D721Med (cell line): ENCODE measurements at regions not wholly inside any gene's neighbourhood (a gene's known extent, or its start where the extent isn't known, plus 50 kb on each side); places are given as distances from the start of the nearest gene placed in this dataset.

Experiments used
- DNase-seq: peaks from one replicate; pipeline ENCODE4 v3.0.0; 2011; ENCODE audit warnings: low spot score; ENCODE audit not compliant: insufficient read length
- FAIRE-seq: peaks from 2 replicates; lab custom pipeline; 2011; peaks lifted over from hg19 to GRCh38; lab: Jason Lieb, UNC
- CTCF ChIP-seq: IDR thresholded peaks from 2 replicates; pipeline ENCODE4 v1.5.1; 2012; ENCODE audit warnings: mild to moderate bottlenecking, control low read depth; ENCODE audit not compliant: insufficient read depth; ENCODE audit errors: missing control alignments

DNA sequence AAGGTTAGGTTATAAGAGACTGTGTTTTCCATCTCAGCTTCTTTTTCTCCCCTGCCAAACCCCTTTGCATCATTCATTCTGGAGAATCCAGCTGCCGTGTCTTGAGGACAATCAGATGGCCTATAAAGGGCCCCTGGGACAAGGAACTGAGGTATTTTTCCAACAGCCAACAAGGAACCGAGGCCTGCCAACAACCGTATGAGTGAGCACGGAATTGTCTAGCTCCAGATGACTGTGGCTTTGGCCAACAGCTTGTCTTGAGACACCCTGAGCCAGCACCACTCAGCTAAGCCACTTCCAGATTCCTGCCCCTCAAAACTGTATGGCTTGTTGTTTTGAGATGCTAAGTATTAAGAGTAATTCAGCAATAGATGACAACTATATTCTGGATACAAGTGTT, 433.7 kb upstream of the HSF2 start:
- FAIRE-seq, result no peak
- DNase-seq, result no peak
- TF ChIP-seq CTCF, result no peak

- FAIRE-seq (no peak), DNase-seq (no peak)
- TF ChIP-seq CTCF, result no peak
Measured at GRCh38 chr6:121967631-121968030, 431.8 kb upstream of the HSF2 start.

DNA sequence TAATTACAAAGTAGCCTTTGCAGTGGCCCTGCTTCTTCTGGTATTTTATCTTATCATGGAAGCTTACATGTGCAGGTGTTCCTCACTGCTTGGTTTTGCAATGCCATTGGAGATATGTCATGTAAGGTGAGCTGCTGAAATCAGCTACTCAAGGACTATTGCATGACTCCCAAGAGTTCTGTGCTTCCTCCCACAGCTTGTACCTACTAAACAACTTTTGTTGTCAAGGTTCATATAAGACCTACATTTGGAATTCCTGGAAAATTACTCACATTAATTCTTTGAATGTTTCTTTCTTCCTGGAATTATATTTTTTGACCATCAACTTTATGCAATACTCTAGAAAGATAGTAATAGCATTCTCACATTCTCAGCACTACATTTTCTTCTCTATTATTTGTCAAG, 427.5 kb upstream of the HSF2 start:
- DNase-seq (no peak), FAIRE-seq (no peak)
- no peak for TF ChIP-seq CTCF

DNA sequence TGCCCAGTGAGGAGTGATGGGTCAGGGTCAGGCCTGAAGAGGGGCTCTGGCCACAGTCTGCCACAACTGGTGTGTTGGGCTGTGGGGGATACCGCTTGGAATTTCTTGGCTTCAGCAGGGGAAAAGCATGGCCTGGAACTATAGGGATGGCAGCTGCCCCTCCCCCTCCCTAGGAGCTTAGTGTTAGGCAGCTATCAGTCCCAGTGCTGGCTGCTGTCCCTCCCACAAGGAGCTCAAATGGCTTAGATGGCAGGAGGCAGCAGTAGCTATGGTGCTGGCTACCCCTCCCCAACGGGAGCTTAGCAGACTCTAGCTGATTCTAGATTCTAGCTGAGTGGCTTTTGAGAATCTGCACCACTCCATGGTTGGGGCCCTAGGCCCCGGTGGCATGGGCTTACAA, 414.5 kb upstream of the HSF2 start:
- FAIRE-seq, result no peak
- DNase-seq, result no peak
- TF ChIP-seq CTCF, result no peak

- TF ChIP-seq CTCF, result no peak
- DNase-seq (no peak), FAIRE-seq (no peak)
Measured at GRCh38 chr6:121993362-121993761, 406.1 kb upstream of the HSF2 start.

DNA sequence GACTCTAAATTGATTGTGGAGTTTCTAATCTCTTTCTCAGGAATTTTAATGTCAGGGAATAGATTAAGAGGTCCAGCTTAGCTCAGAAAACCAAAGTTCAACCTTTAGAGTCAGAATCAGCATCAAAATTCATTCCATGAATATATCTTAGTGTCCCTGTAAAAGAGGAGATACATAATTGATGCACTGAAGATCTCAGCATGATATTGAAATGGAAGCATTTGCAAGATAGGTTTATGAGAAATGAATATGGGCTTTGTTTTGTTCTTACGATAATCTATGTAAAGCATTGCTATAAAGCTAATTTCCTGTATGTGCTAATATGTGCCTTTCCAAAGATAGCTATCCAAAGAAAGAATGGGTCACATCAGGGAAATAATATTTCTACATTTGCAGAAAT, 404.5 kb upstream of the HSF2 start:
- DNase-seq (no peak), FAIRE-seq (no peak)
- no peak for TF ChIP-seq CTCF

DNA sequence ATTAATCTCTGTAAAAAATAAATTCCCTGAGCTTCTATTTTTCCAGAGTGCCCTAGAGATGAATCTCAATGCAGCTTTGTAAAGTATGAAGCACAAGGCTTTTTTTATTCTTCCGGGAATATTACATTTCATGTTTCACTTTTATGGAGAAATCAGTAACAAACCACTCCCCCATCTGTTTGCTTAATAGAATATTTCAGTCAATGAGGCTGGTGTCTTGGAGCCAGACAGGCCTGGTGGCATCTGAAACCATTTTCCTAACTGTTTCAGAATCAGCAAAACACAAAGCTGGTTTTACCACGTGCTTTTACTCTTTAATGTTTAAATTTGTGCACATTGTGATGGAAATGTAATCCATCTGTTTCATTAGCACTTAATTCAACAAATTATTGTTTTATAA, 400.8 kb upstream of the HSF2 start:
- no peak for DNase-seq
- FAIRE-seq, result no peak
- no peak for TF ChIP-seq CTCF
